ENCODE measurements at regions not wholly inside any gene's neighbourhood (a gene's known extent, or its start where the extent isn't known, plus 50 kb on each side); places are given as distances from the start of the nearest gene placed in this dataset.

DNA sequence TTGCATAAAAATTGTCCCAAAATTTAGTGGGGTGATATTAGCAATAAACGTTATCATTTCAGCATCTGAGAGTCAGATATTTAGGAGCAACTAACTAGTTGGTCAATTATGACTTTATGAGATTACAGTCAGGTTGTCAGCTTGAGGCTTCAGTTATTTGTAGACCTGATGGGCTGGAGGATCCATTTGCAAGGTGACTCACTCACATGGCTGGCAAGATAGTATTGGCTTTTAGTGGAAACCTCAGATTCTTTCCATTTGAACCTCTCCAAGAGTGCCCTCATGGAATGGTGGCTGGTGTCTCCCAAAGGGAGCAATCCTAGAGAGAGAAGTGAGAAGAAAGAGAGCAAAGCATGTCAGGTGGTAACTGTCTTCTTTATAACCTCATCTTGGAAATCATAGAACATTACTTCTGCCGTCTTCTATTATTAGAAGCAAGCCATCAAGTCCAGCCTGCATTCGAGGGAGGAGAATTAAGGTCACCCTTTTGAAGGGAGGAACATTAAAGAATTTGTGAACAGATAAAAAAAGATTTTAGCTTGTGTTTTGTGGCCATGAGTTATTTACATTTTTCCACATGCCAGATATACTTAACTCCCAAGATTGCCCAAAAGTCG is 92.5 kb downstream of the HAUS1 start:
- H2AFZ ChIP-seq (ENCODE audit: insufficient read depth, low read depth, low read length, poor library complexity, severe bottlenecking): no peak overlapping the region
- no peak overlapping the region for H3K27ac ChIP-seq (ENCODE audit: low read length in 2 of 2)
- no peak overlapping the region for H3K27ac Mint-ChIP-seq
- ChIA-PET CTCF (interaction anchor here (1.6 kb wide), 1 partner anchor 16 kb away, joined by 5 read pairs; no protein-coding TSS in a partner anchor), POLR2A (no interaction called here)
- no peaks in the 10 kb centered on the region for H3K9me3 ChIP-seq (ENCODE audit: control extremely low read depth in 1 of 3, control insufficient read depth in 2 of 3, insufficient read depth in 1 of 3, low read length in 2 of 3)
- H3K4me3 Mint-ChIP-seq: no peak overlapping the region
- H3K4me3 ChIP-seq (ENCODE audit: control extremely low read depth in 1 of 5, extremely low read depth in 1 of 5, insufficient read depth in 1 of 5, low read depth in 2 of 5, low read length in 4 of 5): no peak overlapping the region
- no peak for DNase-seq
- peaks cover 41% of the 10 kb centered on the region for H3K4me1 Mint-ChIP-seq
- H4K20me1 ChIP-seq (ENCODE audit: control insufficient read depth, insufficient read depth, low read length, poor library complexity, severe bottlenecking): peaks cover 64% of the 10 kb centered on the region
- peaks cover 0 to 5% of the 10 kb centered on the region in 2 experiments for H3K36me3 ChIP-seq (replicated peaks in 1 of 2; ENCODE audit: control extremely low read depth in 1 of 2, control insufficient read depth in 1 of 2, extremely low read depth in 1 of 2, insufficient read depth in 2 of 2, low read length in 1 of 2)
- no peaks in the 10 kb centered on the region for H3K9me3 Mint-ChIP-seq (ENCODE audit: insufficient read depth)
- H3K79me2 ChIP-seq (ENCODE audit: control insufficient read depth, insufficient read depth, low read length): peaks cover 98% of the 10 kb centered on the region
- TF ChIP-seq, protein P1, sequence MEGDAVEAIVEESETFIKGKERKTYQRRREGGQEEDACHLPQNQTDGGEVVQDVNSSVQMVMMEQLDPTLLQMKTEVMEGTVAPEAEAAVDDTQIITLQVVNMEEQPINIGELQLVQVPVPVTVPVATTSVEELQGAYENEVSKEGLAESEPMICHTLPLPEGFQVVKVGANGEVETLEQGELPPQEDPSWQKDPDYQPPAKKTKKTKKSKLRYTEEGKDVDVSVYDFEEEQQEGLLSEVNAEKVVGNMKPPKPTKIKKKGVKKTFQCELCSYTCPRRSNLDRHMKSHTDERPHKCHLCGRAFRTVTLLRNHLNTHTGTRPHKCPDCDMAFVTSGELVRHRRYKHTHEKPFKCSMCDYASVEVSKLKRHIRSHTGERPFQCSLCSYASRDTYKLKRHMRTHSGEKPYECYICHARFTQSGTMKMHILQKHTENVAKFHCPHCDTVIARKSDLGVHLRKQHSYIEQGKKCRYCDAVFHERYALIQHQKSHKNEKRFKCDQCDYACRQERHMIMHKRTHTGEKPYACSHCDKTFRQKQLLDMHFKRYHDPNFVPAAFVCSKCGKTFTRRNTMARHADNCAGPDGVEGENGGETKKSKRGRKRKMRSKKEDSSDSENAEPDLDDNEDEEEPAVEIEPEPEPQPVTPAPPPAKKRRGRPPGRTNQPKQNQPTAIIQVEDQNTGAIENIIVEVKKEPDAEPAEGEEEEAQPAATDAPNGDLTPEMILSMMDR (IDR thresholded peaks at IDR 0.05): no peak
- no peak for TF ChIP-seq EZH2 (IDR thresholded peaks at IDR 0.05; ENCODE audit: borderline replicate concordance, insufficient read depth, low read depth, low read length, poor library complexity, severe bottlenecking)
- peaks cover 0 to 6% of the 10 kb centered on the region in 2 donors for H3K4me1 ChIP-seq (ENCODE audit: control insufficient read depth in 2 of 2, insufficient read depth in 2 of 2, low read length in 2 of 2)
- H3K27me3 ChIP-seq (replicated peaks in 1 of 4; ENCODE audit: control extremely low read depth in 1 of 4, control insufficient read depth in 3 of 4, insufficient read depth in 4 of 4, low read length in 3 of 4): no peaks in the 10 kb centered on the region
- ATAC-seq (ENCODE audit: low read depth): no peak
- H3K9ac ChIP-seq (ENCODE audit: low read length): no peak overlapping the region
- 100% methylated on average over 1 of the region's 4 CpGs for WGBS (ENCODE audit: insufficient coverage)
- no peaks in the 10 kb centered on the region for H3K27me3 Mint-ChIP-seq
- no peak overlapping the region for H3K4me2 ChIP-seq (replicated peaks; ENCODE audit: low read depth, low read length, poor library complexity, severe bottlenecking)
- intact Hi-C loops (cut with micrococcal nuclease): no loop called here

DNA sequence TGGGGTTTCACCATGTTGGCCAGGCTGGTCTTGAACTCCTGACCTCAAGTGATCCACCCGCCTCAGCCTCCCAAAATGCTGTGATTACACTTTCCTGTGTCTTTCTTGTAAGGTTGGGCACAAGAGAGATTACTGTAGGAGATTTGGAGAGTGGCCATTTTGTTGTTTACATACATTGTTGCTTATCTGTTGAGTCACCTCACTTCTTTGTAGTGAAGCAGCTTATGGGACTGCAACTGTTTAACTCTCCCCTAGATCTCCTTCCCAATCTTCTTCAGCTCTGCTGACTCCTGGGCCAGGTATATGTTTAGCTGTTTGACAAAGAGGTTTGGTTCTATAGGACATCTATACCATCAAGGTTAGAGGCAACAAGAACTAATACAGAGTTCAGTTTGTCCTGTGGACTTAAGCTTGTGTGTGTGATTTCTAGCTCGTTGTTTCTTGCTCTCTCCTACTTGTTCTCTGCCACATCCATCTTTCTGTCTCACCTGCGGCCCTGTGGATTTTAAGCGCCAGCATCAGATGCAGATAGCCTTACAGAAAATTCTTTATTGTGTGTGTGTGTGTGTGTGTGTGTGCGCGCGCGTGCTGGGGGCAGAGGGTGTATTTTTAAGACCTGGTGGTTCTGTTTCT is 95.4 kb downstream of the HAUS1 start:
- ATAC-seq (ENCODE audit: low read depth): no peak
- no peaks in the 10 kb centered on the region for H3K9me3 ChIP-seq (ENCODE audit: control extremely low read depth in 1 of 3, control insufficient read depth in 2 of 3, insufficient read depth in 1 of 3, low read length in 2 of 3)
- H2AFZ ChIP-seq (ENCODE audit: insufficient read depth, low read depth, low read length, poor library complexity, severe bottlenecking): no peak overlapping the region
- no peak overlapping the region for H3K4me3 Mint-ChIP-seq
- intact Hi-C loops (cut with micrococcal nuclease): no loop called here
- H3K9ac ChIP-seq (ENCODE audit: low read length): no peak overlapping the region
- WGBS (ENCODE audit: insufficient coverage): no CpG with 5 or more reads among the region's 8 CpGs
- ChIA-PET CTCF (interaction anchor here (0.6 to 1.1 kb wide), 2 partner anchors 26 to 280 kb away, joined by 3 to 4 read pairs; a partner anchor contains a TSS), POLR2A (interaction anchor here (0.7 kb wide), 1 partner anchor 31 kb away, joined by 3 read pairs; no protein-coding TSS in a partner anchor)
- H3K79me2 ChIP-seq (ENCODE audit: control insufficient read depth, insufficient read depth, low read length): peaks cover 98% of the 10 kb centered on the region
- H3K4me2 ChIP-seq (replicated peaks; ENCODE audit: low read depth, low read length, poor library complexity, severe bottlenecking): no peak overlapping the region
- peak overlapping the region; percentile 21 for H3K27ac Mint-ChIP-seq
- no peaks in the 10 kb centered on the region for H3K27me3 ChIP-seq (replicated peaks in 1 of 4; ENCODE audit: control extremely low read depth in 1 of 4, control insufficient read depth in 3 of 4, insufficient read depth in 4 of 4, low read length in 3 of 4)
- no peak overlapping the region for H3K27ac ChIP-seq (ENCODE audit: low read length in 2 of 2)
- TF ChIP-seq, protein P1 (IDR thresholded peaks at IDR 0.05): no peak
- TF ChIP-seq EZH2 (IDR thresholded peaks at IDR 0.05; ENCODE audit: borderline replicate concordance, insufficient read depth, low read depth, low read length, poor library complexity, severe bottlenecking): no peak
- H3K4me3 ChIP-seq (ENCODE audit: control extremely low read depth in 1 of 5, extremely low read depth in 1 of 5, insufficient read depth in 1 of 5, low read depth in 2 of 5, low read length in 4 of 5): no peak overlapping the region
- H3K9me3 Mint-ChIP-seq (ENCODE audit: insufficient read depth): no peaks in the 10 kb centered on the region
- DNase-seq: no peak
- no peaks in the 10 kb centered on the region for H3K27me3 Mint-ChIP-seq
- H3K4me1 ChIP-seq (ENCODE audit: control insufficient read depth in 2 of 2, insufficient read depth in 2 of 2, low read length in 2 of 2): peaks cover 8 to 23% of the 10 kb centered on the region in 2 donors
- peaks cover 57% of the 10 kb centered on the region for H3K4me1 Mint-ChIP-seq
- H4K20me1 ChIP-seq (ENCODE audit: control insufficient read depth, insufficient read depth, low read length, poor library complexity, severe bottlenecking): peaks cover 62% of the 10 kb centered on the region
- H3K36me3 ChIP-seq (replicated peaks in 1 of 2; ENCODE audit: control extremely low read depth in 1 of 2, control insufficient read depth in 1 of 2, extremely low read depth in 1 of 2, insufficient read depth in 2 of 2, low read length in 1 of 2): peaks cover 0 to 5% of the 10 kb centered on the region in 2 experiments

All from B cell (primary cell).